Fibroblast of lung (primary cell): ENCODE measurements at regions not wholly inside any gene's neighbourhood (a gene's known extent, or its start where the extent isn't known, plus 50 kb on each side); places are given as distances from the start of the nearest gene placed in this dataset.
A peak's percentile ranks its signal among the peaks of the same experiment; 100 is the strongest.

Experiments used
- DNase-seq, 2 donors: peaks; one replicate each; pipeline versions ENCODE4 v3.0.0 to v3.0.0-alpha.2; 2010; ENCODE audit warnings: low read depth in 2 of 2
- H2AFZ ChIP-seq: 2 replicates; pipeline ENCODE4 v1.5.1; 2012; ENCODE audit warnings: low read length, control low read depth, inconsistent platforms
- H3K27ac ChIP-seq: 2 replicates; pipeline ENCODE4 v1.5.1; 2011; ENCODE audit warnings: low read length, control low read depth; ENCODE audit not compliant: insufficient read depth
- H3K27me3 ChIP-seq: 2 replicates; pipeline ENCODE4 v1.5.1; 2011; ENCODE audit warnings: mild to moderate bottlenecking, low read length; ENCODE audit not compliant: control insufficient read depth, insufficient read depth
- H3K36me3 ChIP-seq: 2 replicates; pipeline ENCODE4 v1.5.1; 2011; ENCODE audit warnings: low read length; ENCODE audit not compliant: control insufficient read depth, insufficient read depth
- H3K4me1 ChIP-seq: 2 replicates; pipeline ENCODE4 v1.5.1; 2011; ENCODE audit warnings: low read length; ENCODE audit not compliant: control insufficient read depth, insufficient read depth; ENCODE audit errors: extremely low read depth
- H3K4me2 ChIP-seq: 2 replicates; pipeline ENCODE4 v1.5.1; 2011; ENCODE audit warnings: low read length, control low read depth; ENCODE audit not compliant: insufficient read depth; ENCODE audit errors: extremely low read depth
- H3K4me3 ChIP-seq, 4 experiments: fragments of 200-600 bp in 1 of 4; sonication (generic) in 1 of 4; replicated peaks in 1 of 4; 2 replicates each; pipeline ENCODE4 v1.5.1; 2011 to 2016; ENCODE audit warnings: low read length in 4 of 4, low read depth in 3 of 4, mild to moderate bottlenecking in 3 of 4, control low read depth in 2 of 4, inconsistent platforms in 1 of 4, mixed read lengths in 1 of 4; ENCODE audit not compliant: insufficient read depth in 1 of 4; ENCODE audit errors: control extremely low read depth in 1 of 4
- H3K79me2 ChIP-seq: 2 replicates; pipeline ENCODE4 v1.5.1; 2012; ENCODE audit warnings: mild to moderate bottlenecking, low read length, inconsistent platforms; ENCODE audit not compliant: control insufficient read depth, insufficient read depth
- H3K9ac ChIP-seq: 2 replicates; pipeline ENCODE4 v1.5.1; 2011; ENCODE audit warnings: mild to moderate bottlenecking, low read length, control low read depth; ENCODE audit not compliant: insufficient read depth
- H3K9me3 ChIP-seq: 2 replicates; pipeline ENCODE4 v1.5.1; 2012; ENCODE audit warnings: low read depth, low read length; ENCODE audit not compliant: control insufficient read depth, insufficient read depth
- H4K20me1 ChIP-seq: 2 replicates; pipeline ENCODE4 v1.5.1; 2011; ENCODE audit warnings: low read length; ENCODE audit not compliant: control insufficient read depth, insufficient read depth; ENCODE audit errors: extremely low read depth
- EZH2 ChIP-seq: IDR thresholded peaks from 2 replicates; pipeline ENCODE4 v1.5.1; 2012; ENCODE audit warnings: low read length, control low read depth, mild to moderate bottlenecking; ENCODE audit errors: missing control alignments
- TF ChIP-seq, protein P1 (sequence below), 2 donors: IDR thresholded peaks in 1 of 2; conservative IDR thresholded peaks in 1 of 2; 1 replicate in 1 of 2; 2 replicates in 1 of 2; pipeline ENCODE4 v1.5.1; 2011 to 2012; ENCODE audit warnings: low read length in 2 of 2, control low read depth in 1 of 2, inconsistent platforms in 1 of 2, low read depth in 1 of 2, mild to moderate bottlenecking in 1 of 2

DNA sequence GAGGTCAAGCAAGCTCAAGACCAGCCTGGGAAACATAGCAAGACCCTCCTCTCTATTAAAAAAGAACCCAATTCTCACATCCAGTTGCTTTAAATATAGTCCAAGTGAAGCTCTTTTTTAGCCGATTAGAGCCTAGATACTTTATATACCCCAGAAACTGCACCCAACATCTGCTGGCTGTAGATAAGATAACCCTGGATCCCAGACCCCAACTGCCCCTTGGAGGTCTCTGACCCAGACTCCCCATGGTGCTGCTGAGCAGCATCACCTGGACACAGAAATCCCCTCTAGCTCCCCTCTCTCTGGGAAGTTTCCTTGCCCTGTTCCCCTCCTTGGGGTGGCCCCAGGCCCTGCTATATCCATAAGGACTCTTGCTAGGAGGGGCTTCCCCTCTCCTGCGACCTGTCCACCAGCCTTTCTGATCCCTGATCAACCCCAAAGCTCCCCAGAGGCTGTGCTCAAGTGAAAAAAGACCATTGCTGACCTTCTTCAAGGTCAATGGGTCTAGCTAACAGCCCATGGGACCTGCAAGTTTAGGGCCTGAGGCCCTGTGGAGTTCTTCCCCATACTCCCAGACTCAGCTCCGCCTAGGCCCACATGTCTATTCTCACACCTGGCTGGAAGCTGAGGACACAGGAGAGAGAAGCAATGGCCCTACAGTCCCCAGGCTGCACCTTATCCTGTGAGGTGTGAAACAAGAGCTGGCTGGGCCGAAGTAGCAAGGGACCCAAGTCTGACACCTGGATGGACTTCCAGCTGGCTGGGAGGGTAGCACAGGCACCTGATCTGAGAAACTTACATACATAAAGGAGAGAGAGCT, 56.2 kb downstream of the ARL6IP4 start:
- Histone ChIP-seq H2AFZ (no peak overlapping the region), H3K4me1 (peaks cover 6% of the 10 kb centered on the region), H3K9me3 (no peaks in the 10 kb centered on the region), H3K27me3 (no peaks in the 10 kb centered on the region), H3K79me2 (no peaks in the 10 kb centered on the region), H4K20me1 (no peaks in the 10 kb centered on the region), H3K4me2 (no peak overlapping the region), H3K36me3 (peaks cover 4% of the 10 kb centered on the region), H3K4me3 (no peak overlapping the region), H3K27ac (no peak overlapping the region), H3K9ac (no peak overlapping the region)
- TF ChIP-seq EZH2 = no peak
- TF ChIP-seq, protein P1, sequence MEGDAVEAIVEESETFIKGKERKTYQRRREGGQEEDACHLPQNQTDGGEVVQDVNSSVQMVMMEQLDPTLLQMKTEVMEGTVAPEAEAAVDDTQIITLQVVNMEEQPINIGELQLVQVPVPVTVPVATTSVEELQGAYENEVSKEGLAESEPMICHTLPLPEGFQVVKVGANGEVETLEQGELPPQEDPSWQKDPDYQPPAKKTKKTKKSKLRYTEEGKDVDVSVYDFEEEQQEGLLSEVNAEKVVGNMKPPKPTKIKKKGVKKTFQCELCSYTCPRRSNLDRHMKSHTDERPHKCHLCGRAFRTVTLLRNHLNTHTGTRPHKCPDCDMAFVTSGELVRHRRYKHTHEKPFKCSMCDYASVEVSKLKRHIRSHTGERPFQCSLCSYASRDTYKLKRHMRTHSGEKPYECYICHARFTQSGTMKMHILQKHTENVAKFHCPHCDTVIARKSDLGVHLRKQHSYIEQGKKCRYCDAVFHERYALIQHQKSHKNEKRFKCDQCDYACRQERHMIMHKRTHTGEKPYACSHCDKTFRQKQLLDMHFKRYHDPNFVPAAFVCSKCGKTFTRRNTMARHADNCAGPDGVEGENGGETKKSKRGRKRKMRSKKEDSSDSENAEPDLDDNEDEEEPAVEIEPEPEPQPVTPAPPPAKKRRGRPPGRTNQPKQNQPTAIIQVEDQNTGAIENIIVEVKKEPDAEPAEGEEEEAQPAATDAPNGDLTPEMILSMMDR (conservative IDR thresholded peaks at IDR 0.05 in 1 of 2, IDR thresholded peaks at IDR 0.05 in 1 of 2; ENCODE audit: low read depth in 1 of 2, low read length in 2 of 2) = no peak
- no peak for DNase-seq

DNA sequence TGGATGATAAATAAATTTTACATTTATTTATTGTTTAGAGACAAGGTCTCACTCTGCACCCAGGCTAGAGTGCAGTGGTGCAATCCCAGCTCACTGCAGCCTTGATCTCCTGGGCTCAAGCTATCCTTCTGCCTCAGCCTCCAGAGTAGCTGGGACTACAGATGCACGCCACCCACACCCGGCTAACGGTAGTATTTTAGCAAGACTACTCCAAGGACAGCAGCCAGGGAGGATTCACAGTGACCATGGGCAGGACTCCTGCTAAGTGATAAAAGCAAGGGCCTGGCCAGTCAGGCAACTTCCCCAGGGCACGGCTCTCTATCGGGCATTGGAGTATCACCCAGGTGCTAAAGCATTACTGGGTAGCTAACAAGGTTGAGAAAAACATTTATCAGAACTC, 55.4 kb downstream of the ARL6IP4 start:
- H3K4me2 ChIP-seq = no peak overlapping the region
- H3K4me1 ChIP-seq = peaks cover 5% of the 10 kb centered on the region
- H3K9me3 ChIP-seq = no peaks in the 10 kb centered on the region
- no peak overlapping the region for H3K27ac ChIP-seq
- H3K4me3 ChIP-seq = no peak overlapping the region
- H3K27me3 ChIP-seq = no peaks in the 10 kb centered on the region
- H2AFZ ChIP-seq = no peak overlapping the region
- no peaks in the 10 kb centered on the region for H3K79me2 ChIP-seq
- peaks cover 6% of the 10 kb centered on the region for H3K36me3 ChIP-seq
- no peak overlapping the region for H3K9ac ChIP-seq
- no peak for TF ChIP-seq EZH2
- TF ChIP-seq, protein P1 (conservative IDR thresholded peaks at IDR 0.05 in 1 of 2, IDR thresholded peaks at IDR 0.05 in 1 of 2; ENCODE audit: low read depth in 1 of 2, low read length in 2 of 2) = no peak
- no peaks in the 10 kb centered on the region for H4K20me1 ChIP-seq
- no peak for DNase-seq

DNA sequence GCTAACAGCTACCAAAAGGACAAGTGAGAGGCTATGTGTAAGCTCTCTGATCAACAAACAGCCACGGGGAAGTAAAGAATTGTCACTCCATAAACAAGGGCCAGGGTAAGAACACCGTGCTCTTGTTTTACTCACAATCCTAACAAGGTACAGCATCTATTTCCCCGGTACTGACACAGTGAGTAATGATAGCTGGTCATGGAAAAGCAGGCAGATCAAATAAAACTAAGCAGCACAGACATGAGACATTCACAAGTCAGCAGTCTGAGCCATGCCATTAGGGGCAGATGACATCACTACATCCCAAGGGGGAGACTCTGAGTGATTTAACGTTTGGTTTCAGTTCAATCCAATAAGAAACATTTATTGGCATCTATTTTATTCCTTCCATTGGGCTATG, 54.4 kb downstream of the ARL6IP4 start:
- TF ChIP-seq, protein P1 (conservative IDR thresholded peaks at IDR 0.05 in 1 of 2, IDR thresholded peaks at IDR 0.05 in 1 of 2; ENCODE audit: low read depth in 1 of 2, low read length in 2 of 2) = no peak
- no peak for TF ChIP-seq EZH2
- Histone ChIP-seq H3K4me3 (no peak overlapping the region), H3K79me2 (no peaks in the 10 kb centered on the region), H3K9me3 (no peaks in the 10 kb centered on the region), H3K27me3 (no peaks in the 10 kb centered on the region), H2AFZ (no peak overlapping the region), H3K9ac (no peak overlapping the region), H4K20me1 (no peaks in the 10 kb centered on the region), H3K4me2 (no peak overlapping the region), H3K4me1 (peaks cover 5% of the 10 kb centered on the region), H3K27ac (no peak overlapping the region), H3K36me3 (peaks cover 6% of the 10 kb centered on the region)
- DNase-seq = peak; percentile 33 to 72
